Esophagus squamous epithelium (tissue), 4 donors: ENCODE measurements at regions not wholly inside any gene's neighbourhood (a gene's known extent, or its start where the extent isn't known, plus 50 kb on each side); places are given as distances from the start of the nearest gene placed in this dataset.

ENCODE experiments used
- POLR2A ChIP-seq, 4 donors: fragments of 450-650 bp; IDR thresholded peaks; one replicate each; pipeline ENCODE4 v1.6.1; 2017; ENCODE audit warnings: antibody characterized with exemption in 4 of 4, mild to moderate bottlenecking in 4 of 4, moderate library complexity in 3 of 4
- TF ChIP-seq, protein P1 (sequence below), 6 experiments: fragments of 450-650 bp in 4 of 6; fragments of 200-600 bp in 2 of 6; sonication (generic) in 2 of 6; IDR thresholded peaks; one replicate each; pipeline ENCODE4 v1.5.1; 2016 to 2019; ENCODE audit warnings: antibody characterized with exemption in 6 of 6, mild to moderate bottlenecking in 4 of 6, moderate library complexity in 4 of 6

DNA sequence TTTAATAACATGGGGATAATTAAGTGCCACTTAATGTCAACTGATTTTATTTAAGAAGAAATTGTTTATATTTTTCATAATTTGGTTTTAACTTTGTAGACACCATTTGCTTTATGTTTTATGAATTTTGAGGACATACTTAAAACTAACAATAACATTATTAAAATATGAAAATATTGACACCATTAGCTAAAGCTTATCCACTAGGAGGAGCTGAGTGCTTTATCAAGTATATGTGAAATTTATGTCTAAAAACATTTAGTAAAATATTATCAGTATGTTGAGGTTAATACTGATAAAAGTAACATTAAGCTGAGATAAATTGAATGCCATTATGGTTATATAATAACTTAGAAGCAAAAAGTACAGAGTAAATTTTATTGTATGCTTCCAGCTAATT, 622.1 kb downstream of the ARL4A start:
- TF ChIP-seq, protein P1, sequence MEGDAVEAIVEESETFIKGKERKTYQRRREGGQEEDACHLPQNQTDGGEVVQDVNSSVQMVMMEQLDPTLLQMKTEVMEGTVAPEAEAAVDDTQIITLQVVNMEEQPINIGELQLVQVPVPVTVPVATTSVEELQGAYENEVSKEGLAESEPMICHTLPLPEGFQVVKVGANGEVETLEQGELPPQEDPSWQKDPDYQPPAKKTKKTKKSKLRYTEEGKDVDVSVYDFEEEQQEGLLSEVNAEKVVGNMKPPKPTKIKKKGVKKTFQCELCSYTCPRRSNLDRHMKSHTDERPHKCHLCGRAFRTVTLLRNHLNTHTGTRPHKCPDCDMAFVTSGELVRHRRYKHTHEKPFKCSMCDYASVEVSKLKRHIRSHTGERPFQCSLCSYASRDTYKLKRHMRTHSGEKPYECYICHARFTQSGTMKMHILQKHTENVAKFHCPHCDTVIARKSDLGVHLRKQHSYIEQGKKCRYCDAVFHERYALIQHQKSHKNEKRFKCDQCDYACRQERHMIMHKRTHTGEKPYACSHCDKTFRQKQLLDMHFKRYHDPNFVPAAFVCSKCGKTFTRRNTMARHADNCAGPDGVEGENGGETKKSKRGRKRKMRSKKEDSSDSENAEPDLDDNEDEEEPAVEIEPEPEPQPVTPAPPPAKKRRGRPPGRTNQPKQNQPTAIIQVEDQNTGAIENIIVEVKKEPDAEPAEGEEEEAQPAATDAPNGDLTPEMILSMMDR (IDR thresholded peaks at IDR 0.05) = no peak
- TF ChIP-seq POLR2A (IDR thresholded peaks at IDR 0.05) = no peak
